Sigmoid colon (tissue), 6 donors: ENCODE measurements at regions not wholly inside any gene's neighbourhood (a gene's known extent, or its start where the extent isn't known, plus 50 kb on each side); places are given as distances from the start of the nearest gene placed in this dataset.
A peak's percentile ranks its signal among the peaks of the same experiment; 100 is the strongest.

ENCODE experiments used
- DNase-seq: peaks from one replicate; pipeline ENCODE4 v3.0.0-alpha.2; 2019
- H3K27ac ChIP-seq, 4 donors: fragments of 200-600 bp; sonication (generic); one replicate each; pipeline ENCODE4 v1.5.1; 2016 to 2019; ENCODE audit warnings: mild to moderate bottlenecking in 1 of 4
- H3K27me3 ChIP-seq, 3 donors: fragments of 200-600 bp; sonication (generic); one replicate each; pipeline ENCODE4 v1.5.1; 2019; ENCODE audit warnings: mild to moderate bottlenecking in 1 of 3
- H3K36me3 ChIP-seq, 4 donors: fragments of 200-600 bp; sonication (generic); one replicate each; pipeline ENCODE4 v1.5.1; 2016 to 2019
- H3K4me1 ChIP-seq, 4 donors: fragments of 200-600 bp; sonication (generic); one replicate each; pipeline ENCODE4 v1.5.1; 2017 to 2019
- H3K4me3 ChIP-seq, 4 donors: fragments of 200-600 bp; sonication (generic); one replicate each; pipeline ENCODE4 v1.5.1; 2017 to 2019; ENCODE audit warnings: mild to moderate bottlenecking in 2 of 4, moderate library complexity in 1 of 4
- H3K9me3 ChIP-seq, 4 donors: fragments of 200-600 bp in 3 of 4; sonication (generic) in 3 of 4; one replicate each; pipeline versions ENCODE4 v1.5.1 to v1.6.1; 2013 to 2019
- EP300 ChIP-seq, 4 donors: sonication (generic); formaldehyde crosslinking; IDR thresholded peaks; one replicate each; pipeline ENCODE4 v1.6.1; 2017; ENCODE audit warnings: antibody characterized with exemption in 4 of 4
- POLR2A ChIP-seq, 2 donors: fragments of 450-650 bp; IDR thresholded peaks; one replicate each; pipeline ENCODE4 v1.6.1; 2016; ENCODE audit warnings: antibody characterized with exemption in 2 of 2, mild to moderate bottlenecking in 2 of 2, moderate library complexity in 2 of 2
- POLR2AphosphoS5 ChIP-seq, 4 donors: sonication (generic); formaldehyde crosslinking; IDR thresholded peaks; one replicate each; pipeline ENCODE4 v1.6.1; 2017; ENCODE audit warnings: antibody characterized with exemption in 4 of 4
- WGBS, 2 donors: extraction: QIAGEN DNeasy Blood & Tissue Kit; methylation state at CpG; one replicate each; pipeline ENCODE4 v1.1.7; 2013; 5-methylcytosine and 5-hydroxymethylcytosine counted together
- intact Hi-C: fragments of 100-400 bp; cut with DNase I; formaldehyde crosslinking; loops from one replicate; pipeline ENCODE4 v1.15.1; 2023
- TF ChIP-seq, protein P1 (sequence below), 4 experiments: fragments of 450-650 bp in 3 of 4; fragments of 200-600 bp in 1 of 4; IDR thresholded peaks; one replicate each; pipeline ENCODE4 v1.5.1; 2016 to 2019; ENCODE audit warnings: antibody characterized with exemption in 4 of 4, mild to moderate bottlenecking in 3 of 4, moderate library complexity in 2 of 4
- donor health status: healthy with polysubstance abuse.
- donor health status: healthy.

DNA sequence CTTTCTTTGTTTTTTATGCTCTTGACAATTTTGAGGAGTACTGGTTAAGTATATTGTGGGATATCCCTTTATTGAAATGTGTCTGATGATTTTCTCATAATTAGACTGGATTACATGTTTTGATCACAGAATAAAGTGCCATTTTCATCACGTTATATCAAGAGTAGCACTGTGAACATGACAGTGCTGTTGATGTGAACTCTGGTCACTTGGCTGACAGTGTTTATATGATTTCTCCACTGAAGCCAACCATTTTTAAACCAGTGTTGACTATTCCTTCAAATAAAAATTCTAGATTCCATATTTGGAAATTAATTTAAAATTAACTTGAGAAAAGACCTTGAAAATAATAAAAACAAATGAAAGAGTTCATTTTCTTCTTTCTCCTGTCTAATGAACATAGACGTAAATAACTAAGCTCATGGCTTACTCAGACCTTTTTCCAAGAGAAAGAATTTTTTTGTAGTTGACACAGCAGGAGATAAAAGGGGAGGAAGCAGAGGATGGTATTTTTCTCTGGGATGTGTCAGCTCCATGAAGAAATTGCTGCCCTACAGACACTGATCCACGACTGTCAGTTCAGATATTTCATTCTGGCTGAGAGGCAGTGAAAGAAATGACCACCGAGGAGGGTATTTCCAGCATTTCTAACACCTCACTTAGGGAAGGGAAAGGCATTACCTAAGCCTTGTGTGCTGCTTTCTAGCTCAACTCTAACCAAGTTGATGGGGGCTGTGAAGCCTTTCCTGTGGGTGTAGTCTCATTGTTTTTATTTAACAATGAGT is 150.9 kb upstream of the ANK2 start:
- no peak overlapping the region for H3K4me3 ChIP-seq
- no peaks in the 10 kb centered on the region for H3K27me3 ChIP-seq
- peak overlapping the region in 3 of 4 donors; percentile 14 to 61 (median 31) for H3K27ac ChIP-seq
- no peak for DNase-seq
- intact Hi-C loops, result loop anchor here (5.0 kb wide), 1 partner anchor 41 kb away; no protein-coding TSS in a partner anchor
- H3K9me3 ChIP-seq, result no peaks in the 10 kb centered on the region
- peaks cover 0 to 56% (median 45%) of the 10 kb centered on the region in 4 donors for H3K4me1 ChIP-seq
- WGBS, 2 donors, result 60 to 74% methylated on average over 4 of the region's 4 CpGs
- H3K36me3 ChIP-seq, result no peaks in the 10 kb centered on the region
- TF ChIP-seq POLR2AphosphoS5 (IDR thresholded peaks at IDR 0.05) (no peak), EP300 (IDR thresholded peaks at IDR 0.05) (no peak), POLR2A (IDR thresholded peaks at IDR 0.05) (no peak)
- TF ChIP-seq, protein P1, sequence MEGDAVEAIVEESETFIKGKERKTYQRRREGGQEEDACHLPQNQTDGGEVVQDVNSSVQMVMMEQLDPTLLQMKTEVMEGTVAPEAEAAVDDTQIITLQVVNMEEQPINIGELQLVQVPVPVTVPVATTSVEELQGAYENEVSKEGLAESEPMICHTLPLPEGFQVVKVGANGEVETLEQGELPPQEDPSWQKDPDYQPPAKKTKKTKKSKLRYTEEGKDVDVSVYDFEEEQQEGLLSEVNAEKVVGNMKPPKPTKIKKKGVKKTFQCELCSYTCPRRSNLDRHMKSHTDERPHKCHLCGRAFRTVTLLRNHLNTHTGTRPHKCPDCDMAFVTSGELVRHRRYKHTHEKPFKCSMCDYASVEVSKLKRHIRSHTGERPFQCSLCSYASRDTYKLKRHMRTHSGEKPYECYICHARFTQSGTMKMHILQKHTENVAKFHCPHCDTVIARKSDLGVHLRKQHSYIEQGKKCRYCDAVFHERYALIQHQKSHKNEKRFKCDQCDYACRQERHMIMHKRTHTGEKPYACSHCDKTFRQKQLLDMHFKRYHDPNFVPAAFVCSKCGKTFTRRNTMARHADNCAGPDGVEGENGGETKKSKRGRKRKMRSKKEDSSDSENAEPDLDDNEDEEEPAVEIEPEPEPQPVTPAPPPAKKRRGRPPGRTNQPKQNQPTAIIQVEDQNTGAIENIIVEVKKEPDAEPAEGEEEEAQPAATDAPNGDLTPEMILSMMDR (IDR thresholded peaks at IDR 0.05), result no peak

DNA sequence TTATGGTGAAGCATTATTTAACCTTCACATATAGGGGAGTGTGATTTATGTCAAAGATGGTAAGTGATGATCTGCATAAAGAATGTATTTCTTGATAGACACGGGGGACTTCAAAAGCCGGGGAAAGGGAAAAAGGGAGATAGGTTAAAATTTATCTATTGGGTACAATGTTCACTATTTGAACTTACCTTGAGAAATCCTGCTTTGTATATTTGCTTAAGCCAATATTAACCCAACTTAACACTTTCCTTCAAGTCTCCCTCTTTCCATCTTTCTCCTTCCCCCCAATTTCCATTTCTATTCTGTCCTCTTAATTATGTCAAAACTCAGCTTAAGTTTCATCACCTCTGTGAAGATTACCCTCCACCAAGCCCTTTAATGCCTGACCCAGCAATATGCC is 149.0 kb upstream of the ANK2 start:
- TF ChIP-seq POLR2A (IDR thresholded peaks at IDR 0.05) (no peak), EP300 (IDR thresholded peaks at IDR 0.05) (no peak)
- TF ChIP-seq, protein P1 (IDR thresholded peaks at IDR 0.05), result no peak
- H3K9me3 ChIP-seq, result no peaks in the 10 kb centered on the region
- H3K27ac ChIP-seq, result no peak overlapping the region
- intact Hi-C loops, result no loop called here
- 20 to 69% methylated on average over 2 of the region's 2 CpGs for WGBS, 2 donors
- no peak overlapping the region for H3K4me3 ChIP-seq
- no peaks in the 10 kb centered on the region for H3K36me3 ChIP-seq
- DNase-seq, result no peak
- peaks cover 0 to 63% (median 49%) of the 10 kb centered on the region in 4 donors for H3K4me1 ChIP-seq
- H3K27me3 ChIP-seq, result no peaks in the 10 kb centered on the region

DNA sequence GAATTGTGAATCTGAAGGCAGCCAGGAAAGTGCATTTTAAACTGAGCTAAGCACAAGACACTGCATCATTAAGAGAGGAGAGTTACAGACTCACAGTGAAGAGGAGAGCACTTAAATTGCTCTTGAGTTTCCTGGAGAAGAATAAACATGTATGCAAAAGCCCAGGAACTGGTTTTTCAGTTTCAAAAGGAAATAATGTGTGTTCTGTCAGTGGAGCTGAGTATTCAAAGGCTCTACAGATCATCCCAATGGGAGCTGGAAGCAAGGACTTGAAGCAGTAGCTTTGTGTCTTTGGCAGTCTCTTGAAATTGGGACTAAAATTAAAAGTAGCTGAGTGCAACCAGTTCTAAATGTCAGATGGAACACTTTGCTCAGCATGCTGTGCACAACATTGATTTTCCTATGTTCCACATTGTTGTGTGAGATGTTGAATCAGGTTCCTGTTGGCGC is 147.5 kb upstream of the ANK2 start:
- 88 to 96% methylated on average over 1 of the region's 1 CpG for WGBS, 2 donors
- Histone ChIP-seq H3K27ac (peak overlapping the region; percentile 1 to 68 (median 54)), H3K4me1 (peaks cover 0 to 55% (median 41%) of the 10 kb centered on the region in 4 donors), H3K4me3 (no peak overlapping the region), H3K36me3 (no peaks in the 10 kb centered on the region), H3K9me3 (no peaks in the 10 kb centered on the region), H3K27me3 (no peaks in the 10 kb centered on the region)
- intact Hi-C loops, result no loop called here
- TF ChIP-seq EP300 (IDR thresholded peaks at IDR 0.05) (no peak), POLR2A (IDR thresholded peaks at IDR 0.05) (no peak), POLR2AphosphoS5 (IDR thresholded peaks at IDR 0.05) (peak in 1 of 4 donors; percentile 8)
- TF ChIP-seq, protein P1 (IDR thresholded peaks at IDR 0.05), result no peak
- no peak for DNase-seq

DNA sequence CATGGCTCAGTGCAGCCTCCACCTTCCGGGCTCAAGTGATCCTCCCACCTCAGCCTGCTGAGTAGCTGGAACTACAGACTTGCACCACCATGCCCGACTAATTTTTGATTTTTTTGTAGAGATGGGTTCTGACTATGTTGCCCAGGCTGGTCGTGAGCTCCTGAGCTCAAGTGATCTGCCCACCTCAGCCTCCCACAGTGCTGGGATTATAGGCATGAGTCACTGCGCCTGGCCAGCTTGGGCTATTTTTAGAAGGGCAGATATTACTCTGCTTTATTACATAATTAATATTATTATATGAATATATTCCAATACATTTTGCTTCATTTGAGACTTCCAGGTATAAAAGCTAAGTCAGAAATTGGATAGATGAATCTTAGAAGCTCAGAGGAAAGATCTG is 143.7 kb upstream of the ANK2 start:
- H3K9me3 ChIP-seq, result no peaks in the 10 kb centered on the region
- intact Hi-C loops, result no loop called here
- TF ChIP-seq, protein P1 (IDR thresholded peaks at IDR 0.05), result no peak
- TF ChIP-seq POLR2AphosphoS5 (IDR thresholded peaks at IDR 0.05) (no peak), POLR2A (IDR thresholded peaks at IDR 0.05) (no peak), EP300 (IDR thresholded peaks at IDR 0.05) (no peak)
- no peak for DNase-seq
- H3K27ac ChIP-seq, result peak overlapping the region in 2 of 4 donors; percentile 2 to 39
- WGBS, 2 donors, result 72 to 88% methylated on average over 4 of the region's 4 CpGs
- peaks cover 0 to 51% (median 42%) of the 10 kb centered on the region in 4 donors for H3K4me1 ChIP-seq
- H3K27me3 ChIP-seq, result no peaks in the 10 kb centered on the region
- H3K36me3 ChIP-seq, result no peaks in the 10 kb centered on the region
- H3K4me3 ChIP-seq, result no peak overlapping the region
